ENCODE measurements at regions not wholly inside any gene's neighbourhood (a gene's known extent, or its start where the extent isn't known, plus 50 kb on each side); places are given as distances from the start of the nearest gene placed in this dataset.

DNA sequence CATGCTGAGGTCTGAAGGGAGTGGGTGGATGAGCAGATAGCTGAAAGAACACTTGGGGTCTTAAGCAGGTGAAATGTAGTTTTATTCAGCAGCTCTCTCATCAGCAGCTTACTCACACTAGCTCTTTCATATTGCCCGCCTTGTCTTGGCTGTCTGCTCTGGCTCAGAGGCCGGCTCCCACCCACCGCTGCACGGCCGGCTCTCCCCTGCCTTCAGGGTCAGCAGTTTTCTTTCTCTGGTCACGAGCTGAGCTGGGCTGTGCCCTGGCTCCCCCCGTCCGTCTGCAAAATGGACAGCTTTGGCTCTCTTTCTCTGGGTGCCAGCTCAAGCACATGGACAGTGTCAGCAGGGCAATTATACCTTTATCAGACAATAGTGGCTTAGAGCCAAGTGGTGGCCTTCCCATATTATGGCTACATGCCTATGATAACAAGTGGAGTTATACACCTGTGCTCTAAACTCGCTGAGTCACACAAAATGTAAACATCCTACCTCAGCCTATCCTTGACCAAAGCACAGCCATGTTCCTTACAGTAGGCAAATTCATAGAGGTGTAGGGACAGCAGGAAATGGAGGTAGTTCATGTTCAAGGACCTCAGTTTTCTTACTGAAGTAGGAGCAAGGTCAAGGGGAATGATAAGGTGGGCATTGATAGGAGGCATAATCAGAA lies 224.8 kb downstream of the SOCS6 start:
- TF ChIP-seq, protein P1, sequence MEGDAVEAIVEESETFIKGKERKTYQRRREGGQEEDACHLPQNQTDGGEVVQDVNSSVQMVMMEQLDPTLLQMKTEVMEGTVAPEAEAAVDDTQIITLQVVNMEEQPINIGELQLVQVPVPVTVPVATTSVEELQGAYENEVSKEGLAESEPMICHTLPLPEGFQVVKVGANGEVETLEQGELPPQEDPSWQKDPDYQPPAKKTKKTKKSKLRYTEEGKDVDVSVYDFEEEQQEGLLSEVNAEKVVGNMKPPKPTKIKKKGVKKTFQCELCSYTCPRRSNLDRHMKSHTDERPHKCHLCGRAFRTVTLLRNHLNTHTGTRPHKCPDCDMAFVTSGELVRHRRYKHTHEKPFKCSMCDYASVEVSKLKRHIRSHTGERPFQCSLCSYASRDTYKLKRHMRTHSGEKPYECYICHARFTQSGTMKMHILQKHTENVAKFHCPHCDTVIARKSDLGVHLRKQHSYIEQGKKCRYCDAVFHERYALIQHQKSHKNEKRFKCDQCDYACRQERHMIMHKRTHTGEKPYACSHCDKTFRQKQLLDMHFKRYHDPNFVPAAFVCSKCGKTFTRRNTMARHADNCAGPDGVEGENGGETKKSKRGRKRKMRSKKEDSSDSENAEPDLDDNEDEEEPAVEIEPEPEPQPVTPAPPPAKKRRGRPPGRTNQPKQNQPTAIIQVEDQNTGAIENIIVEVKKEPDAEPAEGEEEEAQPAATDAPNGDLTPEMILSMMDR (IDR thresholded peaks at IDR 0.05; ENCODE audit: poor library complexity, severe bottlenecking): no peak

DNA sequence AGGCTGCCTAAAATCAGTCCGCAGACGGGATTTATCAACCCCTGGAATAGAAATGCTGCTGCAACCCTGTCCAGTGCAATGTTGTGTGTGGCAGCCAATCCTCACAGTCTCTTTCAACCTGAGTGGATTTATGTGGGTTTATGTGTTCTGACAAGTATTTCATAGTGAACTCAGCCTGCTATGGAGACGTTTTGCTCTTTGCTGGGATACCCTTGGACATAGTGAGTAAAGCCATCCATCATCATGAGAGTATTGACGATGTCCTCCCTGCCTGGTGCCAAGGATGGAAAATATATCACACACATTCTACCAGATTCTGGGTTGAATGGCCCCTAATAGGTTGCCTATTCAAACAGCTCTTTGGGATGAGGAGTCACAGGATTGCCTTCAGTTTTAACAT lies 219.1 kb downstream of the SOCS6 start:
- Histone ChIP-seq H3K9me3 (ENCODE audit: severe bottlenecking) (no peaks in the 10 kb centered on the region), H3K36me3 (ENCODE audit: low read depth) (no peaks in the 10 kb centered on the region), H3K4me1 (ENCODE audit: insufficient read depth, poor library complexity, severe bottlenecking) (no peaks in the 10 kb centered on the region), H3K27ac (ENCODE audit: poor library complexity, severe bottlenecking) (no peak overlapping the region), H3K27me3 (ENCODE audit: insufficient read depth, poor library complexity, severe bottlenecking) (peaks cover 18% of the 10 kb centered on the region), H3K4me3 (ENCODE audit: severe bottlenecking) (no peak overlapping the region)
- no peak for DNase-seq (ENCODE audit: low spot score)
- TF ChIP-seq, protein P1 (IDR thresholded peaks at IDR 0.05; ENCODE audit: poor library complexity, severe bottlenecking): no peak
- no peak for ATAC-seq (ENCODE audit: low read depth)

More for the DNA sequence above, 224.8 kb downstream of the SOCS6 start:
- Histone ChIP-seq H3K27ac (ENCODE audit: poor library complexity, severe bottlenecking) (no peak overlapping the region), H3K9me3 (ENCODE audit: severe bottlenecking) (no peaks in the 10 kb centered on the region), H3K4me3 (ENCODE audit: severe bottlenecking) (no peak overlapping the region), H3K4me1 (ENCODE audit: insufficient read depth, poor library complexity, severe bottlenecking) (no peaks in the 10 kb centered on the region), H3K27me3 (ENCODE audit: insufficient read depth, poor library complexity, severe bottlenecking) (no peaks in the 10 kb centered on the region), H3K36me3 (ENCODE audit: low read depth) (no peaks in the 10 kb centered on the region)
- ATAC-seq (ENCODE audit: low read depth) (no peak), DNase-seq (ENCODE audit: low spot score) (no peak)

DNA sequence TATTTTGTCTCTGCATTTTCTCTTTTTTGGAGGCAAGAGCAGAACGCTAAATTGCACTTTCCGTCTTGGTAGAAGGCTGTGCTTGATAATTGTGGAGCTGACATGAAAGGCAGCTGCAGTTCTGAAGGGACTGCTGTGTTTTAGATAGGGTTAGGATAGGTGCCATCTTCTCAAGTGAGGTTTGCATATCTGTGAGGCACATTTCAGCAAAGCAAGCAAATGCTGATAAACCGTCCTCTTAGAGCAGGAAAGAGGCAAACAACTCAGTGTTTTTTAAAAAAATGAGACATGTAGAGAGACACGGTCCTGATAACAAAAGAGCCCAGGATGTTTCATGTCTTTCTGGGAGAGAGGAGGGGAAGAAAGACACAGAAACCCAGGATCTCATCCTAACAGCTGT lies 217.7 kb downstream of the SOCS6 start:
- no peaks in the 10 kb centered on the region for H3K4me1 ChIP-seq (ENCODE audit: insufficient read depth, poor library complexity, severe bottlenecking)
- no peaks in the 10 kb centered on the region for H3K36me3 ChIP-seq (ENCODE audit: low read depth)
- ATAC-seq (ENCODE audit: low read depth) (no peak), DNase-seq (ENCODE audit: low spot score) (no peak)
- TF ChIP-seq, protein P1 (IDR thresholded peaks at IDR 0.05; ENCODE audit: poor library complexity, severe bottlenecking): no peak
- no peak overlapping the region for H3K4me3 ChIP-seq (ENCODE audit: severe bottlenecking)
- no peak overlapping the region for H3K27ac ChIP-seq (ENCODE audit: poor library complexity, severe bottlenecking)
- peaks cover 32% of the 10 kb centered on the region for H3K27me3 ChIP-seq (ENCODE audit: insufficient read depth, poor library complexity, severe bottlenecking)
- H3K9me3 ChIP-seq (ENCODE audit: severe bottlenecking): no peaks in the 10 kb centered on the region

DNA sequence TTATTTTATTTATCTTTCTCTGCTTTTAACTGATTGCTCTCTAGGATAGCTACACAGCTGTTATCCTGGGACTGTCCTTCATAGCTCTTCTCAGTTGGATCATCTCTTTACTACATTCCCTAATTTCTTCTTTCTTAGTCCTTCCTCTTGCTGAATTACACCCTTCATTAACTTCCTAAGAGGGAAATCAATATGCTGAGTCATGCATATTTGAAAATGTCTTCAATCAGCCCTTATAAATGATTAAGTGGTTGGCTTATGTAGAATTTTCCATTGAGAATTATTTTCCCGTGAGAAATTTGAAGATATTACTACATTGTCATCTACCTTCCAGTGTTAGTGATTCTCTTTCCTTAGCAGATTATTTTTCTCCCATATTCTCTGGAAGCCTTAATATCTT lies 214.2 kb downstream of the SOCS6 start:
- Histone ChIP-seq H3K4me1 (ENCODE audit: insufficient read depth, poor library complexity, severe bottlenecking) (no peaks in the 10 kb centered on the region), H3K27ac (ENCODE audit: poor library complexity, severe bottlenecking) (no peak overlapping the region), H3K9me3 (ENCODE audit: severe bottlenecking) (no peaks in the 10 kb centered on the region), H3K27me3 (ENCODE audit: insufficient read depth, poor library complexity, severe bottlenecking) (peaks cover 48% of the 10 kb centered on the region), H3K36me3 (ENCODE audit: low read depth) (no peaks in the 10 kb centered on the region), H3K4me3 (ENCODE audit: severe bottlenecking) (no peak overlapping the region)
- ATAC-seq (ENCODE audit: low read depth) (no peak), DNase-seq (ENCODE audit: low spot score) (no peak)
- TF ChIP-seq, protein P1 (IDR thresholded peaks at IDR 0.05; ENCODE audit: poor library complexity, severe bottlenecking): no peak

DNA sequence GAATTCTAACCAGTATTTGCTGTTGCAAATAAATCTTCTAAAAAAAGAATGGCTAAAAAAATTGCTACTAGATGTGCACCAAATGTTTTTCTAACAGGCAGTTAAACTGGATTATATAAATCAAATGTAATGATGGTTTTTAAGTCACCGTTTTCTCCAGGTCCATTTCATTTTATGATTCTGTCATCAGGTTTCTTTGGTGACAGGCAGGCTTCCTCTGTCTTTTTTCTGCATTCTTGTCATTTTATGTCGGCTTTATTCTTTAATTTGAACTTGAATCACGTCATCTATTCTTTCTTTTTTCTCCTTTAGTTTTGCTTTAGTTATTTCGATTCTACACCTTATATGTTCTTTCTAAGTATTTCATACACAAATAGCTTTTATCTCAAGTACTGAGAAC lies 212.5 kb downstream of the SOCS6 start:
- Histone ChIP-seq H3K27ac (ENCODE audit: poor library complexity, severe bottlenecking) (no peak overlapping the region), H3K4me1 (ENCODE audit: insufficient read depth, poor library complexity, severe bottlenecking) (no peaks in the 10 kb centered on the region), H3K4me3 (ENCODE audit: severe bottlenecking) (no peak overlapping the region), H3K9me3 (ENCODE audit: severe bottlenecking) (no peaks in the 10 kb centered on the region), H3K27me3 (ENCODE audit: insufficient read depth, poor library complexity, severe bottlenecking) (peaks cover 53% of the 10 kb centered on the region), H3K36me3 (ENCODE audit: low read depth) (no peaks in the 10 kb centered on the region)
- no peak for DNase-seq (ENCODE audit: low spot score)
- TF ChIP-seq, protein P1 (IDR thresholded peaks at IDR 0.05; ENCODE audit: poor library complexity, severe bottlenecking): no peak
- ATAC-seq (ENCODE audit: low read depth): no peak
